ENCODE measurements at regions not wholly inside any gene's neighbourhood (a gene's known extent, or its start where the extent isn't known, plus 50 kb on each side); places are given as distances from the start of the nearest gene placed in this dataset.
A peak's percentile ranks its signal among the peaks of the same experiment; 100 is the strongest.
"Not testable (repeated sequence)": the region's sequence is repeated elsewhere in the genome, so short reads cannot be mapped to it uniquely, and the experiment has no call there.

GRCh38 chr7:128561116-128561722, 84.7 kb downstream of the METTL2B start:
- not testable (repeated sequence) for H3K27me3 Mint-ChIP-seq; H3K4me3 Mint-ChIP-seq; H3K9me3 Mint-ChIP-seq; ATAC-seq (replicated peaks); DNase-seq
- H3K36me3 Mint-ChIP-seq (ENCODE audit: insufficient read depth): peaks cover 31% of the 10 kb centered on the region
- peaks cover 10 to 29% of the 10 kb centered on the region in 2 donors for H3K4me1 Mint-ChIP-seq (ENCODE audit: low read depth in 2 of 2)
- H3K27ac Mint-ChIP-seq: peak overlapping the region; percentile 64 to 66

GRCh38 chr7:128562795-128563194, 86.2 kb downstream of the METTL2B start:
- not testable (repeated sequence) for ATAC-seq (replicated peaks); H3K27ac Mint-ChIP-seq; H3K9me3 Mint-ChIP-seq; H3K4me3 Mint-ChIP-seq; H3K27me3 Mint-ChIP-seq; DNase-seq
- H3K36me3 Mint-ChIP-seq (ENCODE audit: insufficient read depth): peaks cover 36% of the 10 kb centered on the region
- peaks cover 10 to 29% of the 10 kb centered on the region in 2 donors for H3K4me1 Mint-ChIP-seq (ENCODE audit: low read depth in 2 of 2)

GRCh38 chr7:128564123-128564700, 87.7 kb downstream of the METTL2B start:
- not testable (repeated sequence) for DNase-seq; ATAC-seq (replicated peaks); H3K4me3 Mint-ChIP-seq; H3K27me3 Mint-ChIP-seq; H3K9me3 Mint-ChIP-seq
- Mint-ChIP-seq H3K36me3 (ENCODE audit: insufficient read depth) (peaks cover 33% of the 10 kb centered on the region), H3K27ac (peak overlapping the region in 1 of 2 donors; percentile 20), H3K4me1 (ENCODE audit: low read depth in 2 of 2) (peaks cover 10 to 33% of the 10 kb centered on the region in 2 donors)

GRCh38 chr7:128564932-128565864, 88.7 kb downstream of the METTL2B start:
- not testable (repeated sequence) for H3K4me3 Mint-ChIP-seq; H3K9me3 Mint-ChIP-seq; DNase-seq; ATAC-seq (replicated peaks); H3K27me3 Mint-ChIP-seq
- Mint-ChIP-seq H3K36me3 (ENCODE audit: insufficient read depth) (peaks cover 30% of the 10 kb centered on the region), H3K4me1 (ENCODE audit: low read depth in 2 of 2) (peaks cover 7 to 24% of the 10 kb centered on the region in 2 donors), H3K27ac (peak overlapping the region in 1 of 2 donors; percentile 20)

- not testable (repeated sequence) for H3K27me3 Mint-ChIP-seq; H3K9me3 Mint-ChIP-seq; H3K27ac Mint-ChIP-seq; H3K4me3 Mint-ChIP-seq; H3K4me1 Mint-ChIP-seq (ENCODE audit: low read depth in 2 of 2); DNase-seq; ATAC-seq (replicated peaks)
- peaks cover 41% of the 10 kb centered on the region for H3K36me3 Mint-ChIP-seq (ENCODE audit: insufficient read depth)
Measured at GRCh38 chr7:128575277-128575676, 96.8 kb upstream of the GARIN1A start.

GRCh38 chr7:128576953-128577352, 95.1 kb upstream of the GARIN1A start:
- ATAC-seq (replicated peaks); DNase-seq; H3K27me3 Mint-ChIP-seq; H3K9me3 Mint-ChIP-seq; H3K4me3 Mint-ChIP-seq; H3K4me1 Mint-ChIP-seq (ENCODE audit: low read depth in 2 of 2); H3K27ac Mint-ChIP-seq: not testable (repeated sequence)
- peaks cover 37% of the 10 kb centered on the region for H3K36me3 Mint-ChIP-seq (ENCODE audit: insufficient read depth)

- not testable (repeated sequence) for H3K27ac Mint-ChIP-seq; ATAC-seq (replicated peaks); H3K27me3 Mint-ChIP-seq; H3K4me3 Mint-ChIP-seq; H3K4me1 Mint-ChIP-seq (ENCODE audit: low read depth in 2 of 2); DNase-seq; H3K9me3 Mint-ChIP-seq
- H3K36me3 Mint-ChIP-seq (ENCODE audit: insufficient read depth): peaks cover 22% of the 10 kb centered on the region
Measured at GRCh38 chr7:128579843-128580242, 92.2 kb upstream of the GARIN1A start.

GRCh38 chr7:128581100-128581499, 91.0 kb upstream of the GARIN1A start:
- not testable (repeated sequence) for ATAC-seq (replicated peaks); H3K27me3 Mint-ChIP-seq; DNase-seq; H3K4me3 Mint-ChIP-seq; H3K27ac Mint-ChIP-seq; H3K4me1 Mint-ChIP-seq (ENCODE audit: low read depth in 2 of 2); H3K9me3 Mint-ChIP-seq
- H3K36me3 Mint-ChIP-seq (ENCODE audit: insufficient read depth): peaks cover 19% of the 10 kb centered on the region

GRCh38 chr7:128581825-128582561, 90.1 kb upstream of the GARIN1A start:
- Mint-ChIP-seq H3K27ac (peak overlapping the region in 1 of 2 donors; percentile 73), H3K36me3 (ENCODE audit: insufficient read depth) (peaks cover 22% of the 10 kb centered on the region), H3K4me1 (ENCODE audit: low read depth in 2 of 2) (peaks cover 4 to 11% of the 10 kb centered on the region in 2 donors)
- ATAC-seq (replicated peaks); H3K4me3 Mint-ChIP-seq; H3K27me3 Mint-ChIP-seq; H3K9me3 Mint-ChIP-seq; DNase-seq: not testable (repeated sequence)

- H3K36me3 Mint-ChIP-seq (ENCODE audit: insufficient read depth): peaks cover 38% of the 10 kb centered on the region
- H3K4me3 Mint-ChIP-seq; H3K27me3 Mint-ChIP-seq; ATAC-seq (replicated peaks); H3K9me3 Mint-ChIP-seq; DNase-seq: not testable (repeated sequence)
- H3K4me1 Mint-ChIP-seq (ENCODE audit: low read depth in 2 of 2): peaks cover 4 to 11% of the 10 kb centered on the region in 2 donors
- peak overlapping the region; percentile 11 to 57 for H3K27ac Mint-ChIP-seq
Measured at GRCh38 chr7:128586715-128587114, 85.4 kb upstream of the GARIN1A start.

GRCh38 chr7:128591705-128592104, 80.4 kb upstream of the GARIN1A start:
- no peaks in the 10 kb centered on the region for H3K27me3 Mint-ChIP-seq
- no peaks in the 10 kb centered on the region for H3K9me3 Mint-ChIP-seq
- peaks cover 5 to 10% of the 10 kb centered on the region in 2 donors for H3K4me1 Mint-ChIP-seq (ENCODE audit: low read depth in 2 of 2)
- ATAC-seq (replicated peaks): no peak
- H3K27ac Mint-ChIP-seq: no peak overlapping the region
- DNase-seq: no peak
- peaks cover 56% of the 10 kb centered on the region for H3K36me3 Mint-ChIP-seq (ENCODE audit: insufficient read depth)
- no peak overlapping the region for H3K4me3 Mint-ChIP-seq

- not testable (repeated sequence) for H3K27ac Mint-ChIP-seq; ATAC-seq (replicated peaks); DNase-seq; H3K4me3 Mint-ChIP-seq; H3K9me3 Mint-ChIP-seq; H3K27me3 Mint-ChIP-seq
- Mint-ChIP-seq H3K4me1 (ENCODE audit: low read depth in 2 of 2) (peaks cover 4 to 11% of the 10 kb centered on the region in 2 donors), H3K36me3 (ENCODE audit: insufficient read depth) (peaks cover 54% of the 10 kb centered on the region)
Measured at GRCh38 chr7:128592209-128592608, 79.9 kb upstream of the GARIN1A start.

GRCh38 chr7:128594061-128594460, 78.0 kb upstream of the GARIN1A start:
- not testable (repeated sequence) for H3K27ac Mint-ChIP-seq
- Mint-ChIP-seq H3K4me1 (ENCODE audit: low read depth in 2 of 2) (peaks cover 4 to 14% of the 10 kb centered on the region in 2 donors), H3K36me3 (ENCODE audit: insufficient read depth) (peaks cover 55% of the 10 kb centered on the region)

More at GRCh38 chr7:128594061-128594460, 78.0 kb upstream of the GARIN1A start:
- not testable (repeated sequence) for DNase-seq; H3K9me3 Mint-ChIP-seq; H3K4me3 Mint-ChIP-seq; ATAC-seq (replicated peaks); H3K27me3 Mint-ChIP-seq
